WTC11 (cell line): ENCODE measurements at regions not wholly inside any gene's neighbourhood (a gene's known extent, or its start where the extent isn't known, plus 50 kb on each side); places are given as distances from the start of the nearest gene placed in this dataset.

Experiments
- ATAC-seq: fragments of 200-7000 bp; cut with Tn5 transposase; 2 replicates; pipeline ENCODE4 v1.10.0; 2021; ENCODE audit warnings: mild to moderate bottlenecking, moderate library complexity
- CTCF ChIA-PET: fragments of 300-600 bp; sonication (Branson Sonifier 250); formaldehyde crosslinking; loops from one replicate; lab custom pipeline; 2021; ENCODE audit warnings: antibody characterized with exemption; lab: Charles Lee
- POLR2A ChIA-PET: fragments of 350-600 bp; sonication (Branson Sonifier 250); formaldehyde crosslinking; loops from one replicate; lab custom pipeline; 2021; ENCODE audit warnings: antibody characterized with exemption; lab: Charles Lee
- DNase-seq: peaks from one replicate; pipeline ENCODE4 v3.0.0; 2021; ENCODE audit warnings: low spot score
- H3K27ac Mint-ChIP-seq: 2 replicates; pipeline ENCODE4 v1.8.0; 2021; ENCODE audit warnings: mixed read lengths
- H3K27me3 Mint-ChIP-seq: 2 replicates; pipeline ENCODE4 v1.8.0; 2021; ENCODE audit warnings: low read depth, mild to moderate bottlenecking, moderate library complexity, mixed read lengths
- H3K36me3 Mint-ChIP-seq: 2 replicates; pipeline ENCODE4 v1.8.0; 2021; ENCODE audit warnings: mixed read lengths
- H3K4me1 Mint-ChIP-seq: 2 replicates; pipeline ENCODE4 v1.8.0; 2022; ENCODE audit warnings: mixed read lengths
- H3K4me3 Mint-ChIP-seq: 2 replicates; pipeline ENCODE4 v1.8.0; 2021; ENCODE audit warnings: mild to moderate bottlenecking, moderate library complexity, mixed read lengths
- H3K9me3 Mint-ChIP-seq: 2 replicates; pipeline ENCODE4 v1.8.0; 2021; ENCODE audit warnings: mixed read lengths
- CBFB ChIP-seq: sonication (generic); formaldehyde crosslinking; IDR thresholded peaks from 2 replicates; pipeline ENCODE4 v1.8.1; 2022; ENCODE audit warnings: mild to moderate bottlenecking, low read depth, missing genetic modification reagents
- CTCF ChIP-seq: fragments of 200-600 bp; IDR thresholded peaks from 2 replicates; pipeline ENCODE4 v1.8.0; 2022; ENCODE audit warnings: antibody characterized with exemption
- GABPB1 ChIP-seq: sonication (generic); formaldehyde crosslinking; IDR thresholded peaks from 2 replicates; pipeline ENCODE4 v1.8.1; 2023; ENCODE audit warnings: mild to moderate bottlenecking, missing genetic modification reagents
- NR3C1 ChIP-seq: sonication (generic); formaldehyde crosslinking; conservative IDR thresholded peaks from 2 replicates; pipeline ENCODE4 v1.8.1; 2023; ENCODE audit warnings: low read depth, mild to moderate bottlenecking, missing genetic modification reagents
- OVOL2 ChIP-seq: fragments of 250-450 bp; sonication (Bioruptor Pico); IDR thresholded peaks from 2 replicates; pipeline ENCODE4 v1.9.0; 2021; ENCODE audit warnings: mild to moderate bottlenecking, borderline replicate concordance
- PRRX2 ChIP-seq: fragments of 250-450 bp; sonication (Bioruptor Pico); IDR thresholded peaks from 2 replicates; pipeline ENCODE4 v1.8.0; 2021; ENCODE audit warnings: mild to moderate bottlenecking
- SMAD3 ChIP-seq: sonication (generic); formaldehyde crosslinking; IDR thresholded peaks from 2 replicates; pipeline ENCODE4 v1.8.0; 2022; ENCODE audit warnings: missing genetic modification reagents, mild to moderate bottlenecking, borderline replicate concordance
- TEAD1 ChIP-seq: sonication (generic); formaldehyde crosslinking; IDR thresholded peaks from 2 replicates; pipeline ENCODE4 v1.8.0; 2022; ENCODE audit warnings: mild to moderate bottlenecking, missing genetic modification reagents
- TEAD4 ChIP-seq: sonication (generic); formaldehyde crosslinking; IDR thresholded peaks from 2 replicates; pipeline ENCODE4 v1.8.0; 2022; ENCODE audit warnings: mild to moderate bottlenecking, missing genetic modification reagents
- TP53 ChIP-seq: sonication (generic); formaldehyde crosslinking; IDR thresholded peaks from 2 replicates; pipeline ENCODE4 v1.8.1; 2023; ENCODE audit warnings: mild to moderate bottlenecking, missing genetic modification reagents
- ZBTB43 ChIP-seq: sonication (generic); formaldehyde crosslinking; IDR thresholded peaks from 2 replicates; pipeline ENCODE4 v1.8.1; 2023; ENCODE audit warnings: mild to moderate bottlenecking, missing genetic modification reagents
- ZNF138 ChIP-seq: sonication (generic); formaldehyde crosslinking; conservative IDR thresholded peaks from 2 replicates; pipeline ENCODE4 v1.8.1; 2022; ENCODE audit warnings: mild to moderate bottlenecking, moderate library complexity, missing genetic modification reagents
- ZNF219 ChIP-seq: sonication (generic); formaldehyde crosslinking; IDR thresholded peaks from 2 replicates; pipeline ENCODE4 v1.8.0; 2023; ENCODE audit warnings: missing genetic modification reagents, mild to moderate bottlenecking, borderline replicate concordance
- ZNF317 ChIP-seq: sonication (generic); formaldehyde crosslinking; IDR thresholded peaks from 2 replicates; pipeline ENCODE4 v1.8.1; 2023; ENCODE audit warnings: low read depth, mild to moderate bottlenecking, moderate library complexity, missing genetic modification reagents, borderline replicate concordance
- ZNF423 ChIP-seq: fragments of 250-450 bp; sonication (Bioruptor Pico); IDR thresholded peaks from 2 replicates; pipeline ENCODE4 v2.1.2; 2022; ENCODE audit warnings: mild to moderate bottlenecking, moderate library complexity
- TF ChIP-seq, protein P1 (sequence below): fragments of 250-450 bp; sonication (Bioruptor Pico); IDR thresholded peaks from 2 replicates; pipeline ENCODE4 v1.9.0; 2021; ENCODE audit warnings: moderate library complexity, mild to moderate bottlenecking, inconsistent platforms, borderline replicate concordance
- TF ChIP-seq, protein P2 (sequence below): sonication (generic); formaldehyde crosslinking; conservative IDR thresholded peaks from 2 replicates; pipeline ENCODE4 v1.8.1; 2022; ENCODE audit warnings: mild to moderate bottlenecking, missing genetic modification reagents
- TF ChIP-seq, protein P3 (sequence below): sonication (generic); formaldehyde crosslinking; IDR thresholded peaks from 2 replicates; pipeline ENCODE4 v1.8.0; 2022; ENCODE audit warnings: mild to moderate bottlenecking, missing genetic modification reagents
- TF ChIP-seq, protein P4 (sequence below): fragments of 250-450 bp; sonication (Bioruptor Pico); IDR thresholded peaks from 2 replicates; pipeline ENCODE4 v1.9.0; 2021; ENCODE audit warnings: mild to moderate bottlenecking, borderline replicate concordance
- TF ChIP-seq, protein P5 (sequence below): fragments of 250-450 bp; sonication (Bioruptor Pico); IDR thresholded peaks from 2 replicates; pipeline ENCODE4 v2.1.2; 2022; ENCODE audit warnings: mild to moderate bottlenecking, moderate library complexity
- TF ChIP-seq, protein P6 (sequence below): fragments of 250-450 bp; sonication (Bioruptor Pico); IDR thresholded peaks from 2 replicates; pipeline ENCODE4 v1.9.0; 2021; ENCODE audit warnings: mild to moderate bottlenecking

GRCh38 chr3:44108481-44108880 lies 133.2 kb upstream of the TOPAZ1 start (continued):
- no peak for TF ChIP-seq ZBTB43 (CRISPR knock-in tag)
- TF ChIP-seq, protein P1, sequence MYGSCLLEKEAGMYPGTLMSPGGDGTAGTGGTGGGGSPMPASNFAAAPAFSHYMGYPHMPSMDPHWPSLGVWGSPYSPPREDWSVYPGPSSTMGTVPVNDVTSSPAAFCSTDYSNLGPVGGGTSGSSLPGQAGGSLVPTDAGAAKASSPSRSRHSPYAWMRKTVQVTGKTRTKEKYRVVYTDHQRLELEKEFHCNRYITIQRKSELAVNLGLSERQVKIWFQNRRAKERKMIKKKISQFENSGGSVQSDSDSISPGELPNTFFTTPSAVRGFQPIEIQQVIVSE (CRISPR knock-in tag), result no peak
- TF ChIP-seq, protein P2, sequence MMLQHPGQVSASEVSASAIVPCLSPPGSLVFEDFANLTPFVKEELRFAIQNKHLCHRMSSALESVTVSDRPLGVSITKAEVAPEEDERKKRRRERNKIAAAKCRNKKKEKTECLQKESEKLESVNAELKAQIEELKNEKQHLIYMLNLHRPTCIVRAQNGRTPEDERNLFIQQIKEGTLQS (CRISPR knock-in tag), result no peak
- no peak for TF ChIP-seq PRRX2
- TF ChIP-seq NR3C1 (CRISPR knock-in tag), result no peak

GRCh38 chr3:44109771-44110361 lies 131.8 kb upstream of the TOPAZ1 start:
- DNase-seq (no peak), ATAC-seq (no peak)
- Mint-ChIP-seq H3K4me3 (no peak overlapping the region), H3K4me1 (peaks cover 18% of the 10 kb centered on the region), H3K27ac (no peak overlapping the region), H3K9me3 (no peaks in the 10 kb centered on the region), H3K36me3 (peaks cover 3% of the 10 kb centered on the region; the same call in 1 of the 2 replicates), H3K27me3 (peaks cover 7% of the 10 kb centered on the region; the same call in 1 of the 2 replicates)
- ChIA-PET CTCF (no interaction called here), POLR2A (no interaction called here)
- TF ChIP-seq TEAD1 (CRISPR knock-in tag) (no peak), CTCF (no peak), OVOL2 (CRISPR knock-in tag) (no peak), GABPB1 (no peak), CBFB (CRISPR knock-in tag) (no peak), PRRX2 (no peak), ZNF138 (CRISPR knock-in tag) (no peak), ZNF219 (CRISPR knock-in tag) (no peak), TEAD4 (CRISPR knock-in tag) (no peak), TP53 (CRISPR knock-in tag) (no peak), ZNF317 (no peak), ZNF423 (CRISPR knock-in tag) (no peak), SMAD3 (CRISPR knock-in tag) (no peak)
- TF ChIP-seq, protein P3, sequence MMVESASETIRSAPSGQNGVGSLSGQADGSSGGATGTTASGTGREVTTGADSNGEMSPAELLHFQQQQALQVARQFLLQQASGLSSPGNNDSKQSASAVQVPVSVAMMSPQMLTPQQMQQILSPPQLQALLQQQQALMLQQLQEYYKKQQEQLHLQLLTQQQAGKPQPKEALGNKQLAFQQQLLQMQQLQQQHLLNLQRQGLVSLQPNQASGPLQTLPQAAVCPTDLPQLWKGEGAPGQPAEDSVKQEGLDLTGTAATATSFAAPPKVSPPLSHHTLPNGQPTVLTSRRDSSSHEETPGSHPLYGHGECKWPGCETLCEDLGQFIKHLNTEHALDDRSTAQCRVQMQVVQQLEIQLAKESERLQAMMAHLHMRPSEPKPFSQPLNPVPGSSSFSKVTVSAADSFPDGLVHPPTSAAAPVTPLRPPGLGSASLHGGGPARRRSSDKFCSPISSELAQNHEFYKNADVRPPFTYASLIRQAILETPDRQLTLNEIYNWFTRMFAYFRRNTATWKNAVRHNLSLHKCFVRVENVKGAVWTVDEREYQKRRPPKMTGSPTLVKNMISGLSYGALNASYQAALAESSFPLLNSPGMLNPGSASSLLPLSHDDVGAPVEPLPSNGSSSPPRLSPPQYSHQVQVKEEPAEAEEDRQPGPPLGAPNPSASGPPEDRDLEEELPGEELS (CRISPR knock-in tag), result no peak
- TF ChIP-seq, protein P4, sequence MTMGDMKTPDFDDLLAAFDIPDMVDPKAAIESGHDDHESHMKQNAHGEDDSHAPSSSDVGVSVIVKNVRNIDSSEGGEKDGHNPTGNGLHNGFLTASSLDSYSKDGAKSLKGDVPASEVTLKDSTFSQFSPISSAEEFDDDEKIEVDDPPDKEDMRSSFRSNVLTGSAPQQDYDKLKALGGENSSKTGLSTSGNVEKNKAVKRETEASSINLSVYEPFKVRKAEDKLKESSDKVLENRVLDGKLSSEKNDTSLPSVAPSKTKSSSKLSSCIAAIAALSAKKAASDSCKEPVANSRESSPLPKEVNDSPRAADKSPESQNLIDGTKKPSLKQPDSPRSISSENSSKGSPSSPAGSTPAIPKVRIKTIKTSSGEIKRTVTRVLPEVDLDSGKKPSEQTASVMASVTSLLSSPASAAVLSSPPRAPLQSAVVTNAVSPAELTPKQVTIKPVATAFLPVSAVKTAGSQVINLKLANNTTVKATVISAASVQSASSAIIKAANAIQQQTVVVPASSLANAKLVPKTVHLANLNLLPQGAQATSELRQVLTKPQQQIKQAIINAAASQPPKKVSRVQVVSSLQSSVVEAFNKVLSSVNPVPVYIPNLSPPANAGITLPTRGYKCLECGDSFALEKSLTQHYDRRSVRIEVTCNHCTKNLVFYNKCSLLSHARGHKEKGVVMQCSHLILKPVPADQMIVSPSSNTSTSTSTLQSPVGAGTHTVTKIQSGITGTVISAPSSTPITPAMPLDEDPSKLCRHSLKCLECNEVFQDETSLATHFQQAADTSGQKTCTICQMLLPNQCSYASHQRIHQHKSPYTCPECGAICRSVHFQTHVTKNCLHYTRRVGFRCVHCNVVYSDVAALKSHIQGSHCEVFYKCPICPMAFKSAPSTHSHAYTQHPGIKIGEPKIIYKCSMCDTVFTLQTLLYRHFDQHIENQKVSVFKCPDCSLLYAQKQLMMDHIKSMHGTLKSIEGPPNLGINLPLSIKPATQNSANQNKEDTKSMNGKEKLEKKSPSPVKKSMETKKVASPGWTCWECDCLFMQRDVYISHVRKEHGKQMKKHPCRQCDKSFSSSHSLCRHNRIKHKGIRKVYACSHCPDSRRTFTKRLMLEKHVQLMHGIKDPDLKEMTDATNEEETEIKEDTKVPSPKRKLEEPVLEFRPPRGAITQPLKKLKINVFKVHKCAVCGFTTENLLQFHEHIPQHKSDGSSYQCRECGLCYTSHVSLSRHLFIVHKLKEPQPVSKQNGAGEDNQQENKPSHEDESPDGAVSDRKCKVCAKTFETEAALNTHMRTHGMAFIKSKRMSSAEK (CRISPR knock-in tag), result no peak
- TF ChIP-seq, protein P5, sequence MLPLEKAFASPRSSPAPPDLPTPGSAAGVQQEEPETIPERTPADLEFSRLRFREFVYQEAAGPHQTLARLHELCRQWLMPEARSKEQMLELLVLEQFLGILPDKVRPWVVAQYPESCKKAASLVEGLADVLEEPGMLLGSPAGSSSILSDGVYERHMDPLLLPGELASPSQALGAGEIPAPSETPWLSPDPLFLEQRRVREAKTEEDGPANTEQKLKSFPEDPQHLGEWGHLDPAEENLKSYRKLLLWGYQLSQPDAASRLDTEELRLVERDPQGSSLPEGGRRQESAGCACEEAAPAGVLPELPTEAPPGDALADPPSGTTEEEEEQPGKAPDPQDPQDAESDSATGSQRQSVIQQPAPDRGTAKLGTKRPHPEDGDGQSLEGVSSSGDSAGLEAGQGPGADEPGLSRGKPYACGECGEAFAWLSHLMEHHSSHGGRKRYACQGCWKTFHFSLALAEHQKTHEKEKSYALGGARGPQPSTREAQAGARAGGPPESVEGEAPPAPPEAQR (CRISPR knock-in tag), result no peak
- TF ChIP-seq, protein P2 (CRISPR knock-in tag), result no peak
- TF ChIP-seq, protein P6, sequence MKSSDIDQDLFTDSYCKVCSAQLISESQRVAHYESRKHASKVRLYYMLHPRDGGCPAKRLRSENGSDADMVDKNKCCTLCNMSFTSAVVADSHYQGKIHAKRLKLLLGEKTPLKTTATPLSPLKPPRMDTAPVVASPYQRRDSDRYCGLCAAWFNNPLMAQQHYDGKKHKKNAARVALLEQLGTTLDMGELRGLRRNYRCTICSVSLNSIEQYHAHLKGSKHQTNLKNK (CRISPR knock-in tag), result no peak
